OCI-LY3 (cell line): ENCODE measurements at regions not wholly inside any gene's neighbourhood (a gene's known extent, or its start where the extent isn't known, plus 50 kb on each side); places are given as distances from the start of the nearest gene placed in this dataset.

Experiments
- EZH2phosphoT487 ChIP-seq: fragments of 200-600 bp; shearing (Covaris generic); IDR thresholded peaks from 2 replicates; pipeline ENCODE4 v1.6.1; 2018; ENCODE audit warnings: antibody characterized with exemption, mixed run types, low read depth
- TF ChIP-seq, protein P1 (sequence below): fragments of 200-600, 300-600 bp; sonication (generic); IDR thresholded peaks from 2 replicates; pipeline ENCODE4 v1.5.1; 2014; ENCODE audit warnings: antibody characterized with exemption, low read length, low read depth

DNA sequence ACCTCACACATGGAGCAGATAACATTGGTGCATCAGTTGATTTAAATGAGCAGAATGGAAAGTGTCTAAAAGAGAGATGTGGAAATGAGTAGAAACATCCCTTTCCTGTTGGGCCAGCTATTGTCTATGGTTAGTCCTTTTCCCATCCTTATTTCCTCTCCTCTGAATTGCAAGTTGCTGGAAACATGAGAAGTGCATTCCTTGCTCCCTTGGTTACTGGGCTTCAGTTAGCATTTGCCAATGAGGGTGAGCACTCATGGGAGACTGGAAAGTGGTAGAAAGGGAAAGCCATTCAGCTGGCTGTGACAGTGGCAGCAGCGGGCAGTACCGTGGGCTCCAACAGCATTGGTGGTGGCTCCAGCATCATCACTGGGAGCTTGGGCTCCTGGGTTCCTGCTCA is 96.0 kb upstream of the IGFBP7 start:
- TF ChIP-seq, protein P1, sequence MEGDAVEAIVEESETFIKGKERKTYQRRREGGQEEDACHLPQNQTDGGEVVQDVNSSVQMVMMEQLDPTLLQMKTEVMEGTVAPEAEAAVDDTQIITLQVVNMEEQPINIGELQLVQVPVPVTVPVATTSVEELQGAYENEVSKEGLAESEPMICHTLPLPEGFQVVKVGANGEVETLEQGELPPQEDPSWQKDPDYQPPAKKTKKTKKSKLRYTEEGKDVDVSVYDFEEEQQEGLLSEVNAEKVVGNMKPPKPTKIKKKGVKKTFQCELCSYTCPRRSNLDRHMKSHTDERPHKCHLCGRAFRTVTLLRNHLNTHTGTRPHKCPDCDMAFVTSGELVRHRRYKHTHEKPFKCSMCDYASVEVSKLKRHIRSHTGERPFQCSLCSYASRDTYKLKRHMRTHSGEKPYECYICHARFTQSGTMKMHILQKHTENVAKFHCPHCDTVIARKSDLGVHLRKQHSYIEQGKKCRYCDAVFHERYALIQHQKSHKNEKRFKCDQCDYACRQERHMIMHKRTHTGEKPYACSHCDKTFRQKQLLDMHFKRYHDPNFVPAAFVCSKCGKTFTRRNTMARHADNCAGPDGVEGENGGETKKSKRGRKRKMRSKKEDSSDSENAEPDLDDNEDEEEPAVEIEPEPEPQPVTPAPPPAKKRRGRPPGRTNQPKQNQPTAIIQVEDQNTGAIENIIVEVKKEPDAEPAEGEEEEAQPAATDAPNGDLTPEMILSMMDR = no peak
- no peak for TF ChIP-seq EZH2phosphoT487
